HG02973 (cell line): ENCODE measurements at regions not wholly inside any gene's neighbourhood (a gene's known extent, or its start where the extent isn't known, plus 50 kb on each side); places are given as distances from the start of the nearest gene placed in this dataset.
"Not testable (repeated sequence)": the region's sequence is repeated elsewhere in the genome, so short reads cannot be mapped to it uniquely, and the experiment has no call there.

Experiments used
- ATAC-seq: cut with Tn5 transposase; IDR thresholded peaks from one replicate; pipeline ENCODE4 v1.9.1; 2021; ENCODE audit warnings: moderate library complexity; ENCODE audit not compliant: unreplicated experiment

GRCh38 chr5:111948092-111948841, 191.3 kb upstream of the NREP start:
- no peak for ATAC-seq

- ATAC-seq: no peak
Observed at GRCh38 chr5:111946556-111946955, 189.6 kb upstream of the NREP start.

GRCh38 chr5:111945535-111945934, 188.5 kb upstream of the NREP start:
- no peak for ATAC-seq

GRCh38 chr5:111942661-111943401, 185.8 kb upstream of the NREP start:
- ATAC-seq: peak; percentile 78

GRCh38 chr5:111942201-111942600, 185.2 kb upstream of the NREP start:
- ATAC-seq: no peak

- ATAC-seq: no peak
Observed at GRCh38 chr5:111937094-111937493, 180.1 kb upstream of the NREP start.

- ATAC-seq: no peak
Observed at GRCh38 chr5:111935835-111936234, 178.8 kb upstream of the NREP start.

GRCh38 chr5:111935009-111935408, 178.0 kb upstream of the NREP start:
- no peak for ATAC-seq

GRCh38 chr5:111934511-111934910, 177.5 kb upstream of the NREP start:
- ATAC-seq: no peak

GRCh38 chr5:111933086-111933485, 176.1 kb upstream of the NREP start:
- no peak for ATAC-seq

GRCh38 chr5:111932628-111933027, 175.6 kb upstream of the NREP start:
- no peak for ATAC-seq

- no peak for ATAC-seq
Observed at GRCh38 chr5:111932199-111932598, 175.2 kb upstream of the NREP start.

GRCh38 chr5:111931655-111932054, 174.7 kb upstream of the NREP start:
- ATAC-seq: no peak

GRCh38 chr5:111930905-111931461, 174.0 kb upstream of the NREP start:
- no peak for ATAC-seq

GRCh38 chr5:111930449-111930848, 173.5 kb upstream of the NREP start:
- ATAC-seq: no peak

- ATAC-seq: no peak
Observed at GRCh38 chr5:111929867-111930266, 172.9 kb upstream of the NREP start.

- ATAC-seq: no peak
Observed at GRCh38 chr5:111929261-111929660, 172.3 kb upstream of the NREP start.

GRCh38 chr5:111928511-111928910, 171.5 kb upstream of the NREP start:
- ATAC-seq: no peak

- no peak for ATAC-seq
Observed at GRCh38 chr5:111927191-111927590, 170.2 kb upstream of the NREP start.

GRCh38 chr5:111926026-111926425, 169.0 kb upstream of the NREP start:
- no peak for ATAC-seq

GRCh38 chr5:111922344-111922743, 165.3 kb upstream of the NREP start:
- no peak for ATAC-seq

- ATAC-seq: not testable (repeated sequence)
Observed at GRCh38 chr5:111921691-111922090, 164.7 kb upstream of the NREP start.
